T47D (cell line): ENCODE measurements at regions not wholly inside any gene's neighbourhood (a gene's known extent, or its start where the extent isn't known, plus 50 kb on each side); places are given as distances from the start of the nearest gene placed in this dataset.

Experiments
- DNase-seq, 2 experiments: peaks; one replicate each; pipeline versions ENCODE4 v3.0.0 to v3.0.0-alpha.2; 2011 to 2012; ENCODE audit warnings: low read depth in 1 of 2, low spot score in 1 of 2
- JUND ChIP-seq: IDR thresholded peaks from 2 replicates; pipeline ENCODE4 v1.6.1; 2012; ENCODE audit warnings: low read depth
- in situ Hi-C: cut with HindIII; loops from 2 replicates; pipeline ENCODE4 v1.10.0; 2016; ENCODE audit warnings: low sequenced_read_pairs, low pct_unique_long_range_greater_than_20kb

GRCh38 chr15:45885801-45886200 is 251.0 kb downstream of the SQOR start:
- no peak for TF ChIP-seq JUND
- no peak for DNase-seq
- in situ Hi-C loops, result no loop called here

DNA sequence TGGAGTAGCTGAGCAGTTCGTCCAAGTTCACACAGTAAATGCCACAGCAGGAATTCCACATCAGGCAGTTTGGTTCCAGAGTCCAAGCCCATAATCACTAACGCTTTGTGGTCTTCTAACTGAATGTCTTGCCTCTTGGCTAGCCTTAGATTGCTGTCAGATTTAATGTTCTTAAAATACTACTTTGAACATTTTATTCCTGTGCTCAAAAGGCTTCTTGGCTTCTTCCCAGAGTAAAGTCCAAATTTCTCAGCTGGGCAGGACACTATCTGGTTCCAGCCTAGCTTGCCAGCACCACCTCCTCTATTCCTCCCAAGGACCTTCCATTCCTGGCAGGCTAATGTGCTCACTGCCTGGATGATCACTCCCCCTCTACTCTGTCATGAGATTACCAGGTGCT is 256.9 kb downstream of the SQOR start:
- DNase-seq, result no peak
- in situ Hi-C loops, result no loop called here
- TF ChIP-seq JUND, result no peak

DNA sequence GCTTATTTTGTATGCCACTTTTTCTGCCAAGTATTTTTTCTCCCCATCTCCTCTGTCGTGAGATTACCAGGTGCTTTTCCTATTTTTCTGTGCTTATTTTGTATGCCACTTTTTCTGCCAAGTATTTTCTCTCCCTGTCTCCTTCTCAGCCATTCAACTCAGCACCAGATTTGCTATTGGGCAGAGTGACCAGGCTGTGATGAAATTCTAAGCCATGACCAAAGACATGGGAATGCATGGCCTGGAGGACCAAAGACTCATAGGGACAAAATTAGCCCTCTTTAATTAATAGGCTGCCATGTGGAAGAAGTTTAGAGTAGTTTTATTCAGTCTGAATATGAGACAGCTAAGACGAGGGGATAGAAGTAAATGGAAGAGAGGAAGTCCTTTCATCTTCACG is 257.4 kb downstream of the SQOR start:
- TF ChIP-seq JUND, result no peak
- no peak for DNase-seq
- in situ Hi-C loops, result no loop called here

DNA sequence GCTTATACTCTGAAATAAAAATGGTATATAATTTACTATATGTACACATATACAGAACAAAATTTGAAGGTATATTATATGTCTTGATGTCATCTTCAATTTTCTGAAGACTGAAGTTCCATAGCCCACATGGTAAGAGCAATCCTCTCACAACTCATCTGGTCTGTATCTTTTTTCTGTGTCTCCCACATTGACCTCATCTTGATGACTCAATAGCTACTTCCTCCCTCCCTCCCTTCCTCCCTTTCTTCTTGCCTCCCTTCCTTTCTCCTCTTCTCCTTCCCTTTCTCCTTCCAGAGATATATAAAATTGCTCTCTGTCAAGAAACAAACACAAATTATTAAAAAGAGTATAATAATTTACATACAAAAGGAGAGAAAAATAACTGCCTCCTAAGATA is 268.5 kb downstream of the SQOR start:
- in situ Hi-C loops, result no loop called here
- no peak for TF ChIP-seq JUND
- no peak for DNase-seq

- TF ChIP-seq JUND, result no peak
- in situ Hi-C loops, result no loop called here
- DNase-seq, result no peak
These were observed 269.2 kb downstream of the SQOR start for GRCh38 chr15:45904019-45904418.

- no peak for TF ChIP-seq JUND
- in situ Hi-C loops, result no loop called here
- no peak for DNase-seq
These were observed 271.4 kb downstream of the SQOR start for GRCh38 chr15:45906230-45906629.

- in situ Hi-C loops, result no loop called here
These were observed 275.8 kb downstream of the SQOR start for GRCh38 chr15:45910671-45911070.

DNA sequence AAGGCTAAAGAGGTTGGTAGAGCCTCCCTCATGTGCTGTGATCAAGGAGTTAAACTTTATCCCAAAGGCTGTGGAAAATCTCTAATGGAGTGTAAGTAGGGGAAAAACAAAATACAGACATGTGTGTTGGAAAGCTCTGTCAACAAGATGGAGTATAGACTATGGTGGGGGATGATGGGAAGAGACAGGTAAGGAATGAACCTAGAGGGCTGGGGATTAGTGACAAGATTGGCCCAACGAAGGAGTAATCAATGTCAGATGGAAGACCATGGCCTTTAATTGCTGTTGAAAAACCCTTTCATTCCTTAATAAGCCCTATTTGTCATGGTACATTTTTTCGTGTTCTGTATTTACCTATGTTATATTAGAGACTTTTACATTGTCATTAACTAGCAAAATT is 278.6 kb downstream of the SQOR start:
- DNase-seq, result no peak
- no peak for TF ChIP-seq JUND
- in situ Hi-C loops, result no loop called here

More at GRCh38 chr15:45910671-45911070, 275.8 kb downstream of the SQOR start:
- DNase-seq, result no peak
- no peak for TF ChIP-seq JUND

GRCh38 chr15:45914425-45914824 is 279.6 kb downstream of the SQOR start:
- no peak for TF ChIP-seq JUND
- in situ Hi-C loops, result no loop called here

GRCh38 chr15:45918839-45919238 is 284.0 kb downstream of the SQOR start:
- no peak for TF ChIP-seq JUND
- in situ Hi-C loops, result no loop called here
- DNase-seq, result peak in 1 of 2 experiments; percentile 7

More at GRCh38 chr15:45914425-45914824, 279.6 kb downstream of the SQOR start:
- no peak for DNase-seq

GRCh38 chr15:45919806-45920205 is 285.0 kb downstream of the SQOR start:
- no peak for TF ChIP-seq JUND
- in situ Hi-C loops, result no loop called here
- DNase-seq, result peak in 1 of 2 experiments; percentile 6

- in situ Hi-C loops, result no loop called here
- DNase-seq, result peak; percentile 63 to 92
- no peak for TF ChIP-seq JUND
These were observed 286.5 kb downstream of the SQOR start for GRCh38 chr15:45921376-45921775.

DNA sequence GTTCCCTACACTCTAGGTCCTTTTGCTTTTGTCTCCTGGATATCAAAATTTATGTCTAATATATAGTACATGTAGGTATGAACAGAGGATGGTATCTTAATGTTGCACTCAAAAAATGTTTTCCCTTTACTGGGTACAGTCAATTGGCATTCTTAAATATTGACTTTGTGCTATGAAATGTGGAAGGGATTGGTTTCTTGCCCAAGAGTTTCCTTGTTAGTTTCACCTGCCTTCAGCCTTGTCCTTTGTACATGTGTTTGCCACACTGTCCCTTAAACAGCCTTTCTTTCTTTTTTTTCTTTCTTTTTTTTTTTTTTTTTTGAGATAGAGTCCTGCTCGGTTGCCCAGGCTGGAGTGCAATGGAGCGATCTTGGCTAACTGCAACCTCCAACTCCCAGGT is 287.1 kb downstream of the SQOR start:
- in situ Hi-C loops, result no loop called here
- peak; percentile 18 to 75 for DNase-seq
- TF ChIP-seq JUND, result no peak

- no peak for TF ChIP-seq JUND
- DNase-seq, result no peak
- in situ Hi-C loops, result no loop called here
These were observed 306.5 kb downstream of the SQOR start for GRCh38 chr15:45941367-45941766.
